ENCODE measurements at regions not wholly inside any gene's neighbourhood (a gene's known extent, or its start where the extent isn't known, plus 50 kb on each side); places are given as distances from the start of the nearest gene placed in this dataset.
A peak's percentile ranks its signal among the peaks of the same experiment; 100 is the strongest.

- no peak overlapping the region for H3K27ac Mint-ChIP-seq
- no peaks in the 10 kb centered on the region for H3K36me3 Mint-ChIP-seq
- H3K27me3 Mint-ChIP-seq: peaks cover 23% of the 10 kb centered on the region
- CTCF ChIA-PET: no interaction called here
- H3K4me3 Mint-ChIP-seq: no peak overlapping the region
- no peak for DNase-seq
- no peaks in the 10 kb centered on the region for H3K9me3 Mint-ChIP-seq
- H3K4me1 Mint-ChIP-seq: no peaks in the 10 kb centered on the region
These were observed 111.2 kb downstream of the EDN3 start for GRCh38 chr20:59411589-59411988.

- no peaks in the 10 kb centered on the region for H3K4me1 Mint-ChIP-seq
- H3K9me3 Mint-ChIP-seq: no peaks in the 10 kb centered on the region
- H3K27ac Mint-ChIP-seq: no peak overlapping the region
- CTCF ChIA-PET: interaction anchor here (1.8 kb wide), 1 partner anchor 8 kb away, joined by 5 read pairs; no protein-coding TSS in a partner anchor
- H3K27me3 Mint-ChIP-seq: peaks cover 25% of the 10 kb centered on the region
- H3K4me3 Mint-ChIP-seq: no peak overlapping the region
- DNase-seq: no peak
- H3K36me3 Mint-ChIP-seq: no peaks in the 10 kb centered on the region
These were observed 111.8 kb downstream of the EDN3 start for GRCh38 chr20:59412181-59412580.

DNA sequence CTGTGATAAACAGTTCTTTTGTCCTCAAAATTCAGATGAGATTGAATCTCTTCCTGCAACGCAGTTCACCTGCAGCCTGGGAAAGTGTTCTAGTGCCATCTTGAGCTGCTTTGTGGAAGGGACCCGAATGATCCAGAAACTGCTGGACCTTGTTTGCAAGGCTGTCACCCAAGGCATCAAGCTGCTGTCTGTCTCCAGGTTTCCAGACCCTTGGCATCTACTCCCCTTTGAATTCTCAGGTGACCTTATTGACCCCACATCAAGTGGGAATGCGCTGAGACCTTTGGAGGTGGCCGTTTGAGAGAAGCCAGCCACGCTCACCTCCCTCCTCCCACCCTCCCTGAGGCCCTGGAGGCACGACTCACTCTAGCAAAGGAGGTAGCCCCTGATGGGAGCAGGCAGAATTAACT is 112.5 kb downstream of the EDN3 start:
- Mint-ChIP-seq H3K4me3 (no peak overlapping the region), H3K27me3 (peaks cover 25% of the 10 kb centered on the region), H3K27ac (no peak overlapping the region), H3K9me3 (no peaks in the 10 kb centered on the region), H3K4me1 (no peaks in the 10 kb centered on the region), H3K36me3 (no peaks in the 10 kb centered on the region)
- no peak for DNase-seq
- CTCF ChIA-PET: interaction anchor here (1.8 kb wide), 1 partner anchor 9 kb away, joined by 5 read pairs; no protein-coding TSS in a partner anchor

- Mint-ChIP-seq H3K36me3 (no peaks in the 10 kb centered on the region), H3K4me3 (no peak overlapping the region), H3K9me3 (no peaks in the 10 kb centered on the region), H3K4me1 (no peaks in the 10 kb centered on the region), H3K27me3 (peaks cover 27% of the 10 kb centered on the region), H3K27ac (no peak overlapping the region)
- CTCF ChIA-PET: interaction anchor here (1.8 kb wide), 1 partner anchor 9 kb away, joined by 5 read pairs; no protein-coding TSS in a partner anchor
- DNase-seq: no peak
These were observed 113.0 kb downstream of the EDN3 start for GRCh38 chr20:59413326-59413865.

DNA sequence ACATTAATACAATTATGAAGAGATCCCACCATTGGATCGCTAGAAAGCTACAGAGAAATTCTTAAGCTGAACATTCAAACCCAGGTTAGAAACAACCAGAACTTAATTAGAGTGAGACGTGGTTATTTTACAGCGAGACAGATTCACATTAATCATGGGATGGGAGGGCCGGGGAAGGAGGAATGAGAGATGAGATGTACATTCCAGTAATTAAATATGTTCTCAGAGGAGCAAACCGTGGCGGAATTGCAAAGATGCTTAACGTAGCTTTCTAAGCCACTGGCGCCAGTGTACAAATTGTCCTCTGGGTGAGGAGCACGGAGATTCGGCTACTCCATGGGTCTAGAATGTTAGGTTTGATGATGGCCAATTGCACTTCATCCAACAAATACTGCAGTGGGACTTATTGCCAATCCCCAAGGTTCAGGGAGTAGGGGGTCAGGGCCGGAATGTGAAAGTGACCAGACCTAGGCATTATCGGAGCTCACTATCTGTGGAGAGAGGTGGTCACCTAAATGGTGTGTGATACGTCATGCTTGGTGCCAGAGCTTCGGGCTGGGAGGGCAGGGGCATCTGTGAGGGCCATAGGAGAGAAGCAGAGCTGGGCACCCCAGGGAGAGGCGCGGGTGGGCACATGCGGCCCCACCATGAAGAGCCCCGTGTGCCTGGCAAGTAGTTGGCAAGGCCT is 114.7 kb downstream of the EDN3 start:
- CTCF ChIA-PET: no interaction called here
- DNase-seq: no peak
- Mint-ChIP-seq H3K4me1 (no peaks in the 10 kb centered on the region), H3K9me3 (no peaks in the 10 kb centered on the region), H3K27me3 (peaks cover 39% of the 10 kb centered on the region), H3K36me3 (no peaks in the 10 kb centered on the region), H3K4me3 (no peak overlapping the region), H3K27ac (no peak overlapping the region)

- DNase-seq: no peak
- no peak overlapping the region for H3K27ac Mint-ChIP-seq
- H3K4me1 Mint-ChIP-seq: no peaks in the 10 kb centered on the region
- CTCF ChIA-PET: no interaction called here
- no peaks in the 10 kb centered on the region for H3K9me3 Mint-ChIP-seq
- H3K36me3 Mint-ChIP-seq: no peaks in the 10 kb centered on the region
- peaks cover 35% of the 10 kb centered on the region for H3K27me3 Mint-ChIP-seq
- H3K4me3 Mint-ChIP-seq: no peak overlapping the region
These were observed 116.5 kb downstream of the EDN3 start for GRCh38 chr20:59416916-59417315.

DNA sequence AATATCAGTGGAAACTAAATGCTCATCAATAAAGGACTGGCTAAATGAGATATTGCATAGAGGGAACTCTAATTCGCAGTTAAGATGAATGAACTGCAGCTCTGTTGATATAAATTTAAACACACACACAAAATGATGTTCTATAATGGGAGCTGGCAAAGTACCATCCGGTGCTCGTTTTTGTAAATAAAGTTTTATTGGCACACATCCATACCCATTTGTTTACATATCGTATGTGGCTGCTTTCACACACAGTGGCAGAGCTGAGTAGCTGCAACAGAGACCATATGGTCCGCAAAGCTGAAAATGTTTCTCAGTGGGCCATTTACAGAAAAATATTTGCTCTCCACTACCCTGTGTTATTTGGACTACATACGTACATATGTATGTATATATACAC is 120.7 kb downstream of the EDN3 start:
- CTCF ChIA-PET: interaction anchor here (1.3 kb wide), 1 partner anchor 75 kb away, joined by 3 read pairs; no protein-coding TSS in a partner anchor
- Mint-ChIP-seq H3K27me3 (peaks cover 39% of the 10 kb centered on the region), H3K4me1 (no peaks in the 10 kb centered on the region), H3K27ac (no peak overlapping the region), H3K4me3 (no peak overlapping the region), H3K36me3 (no peaks in the 10 kb centered on the region), H3K9me3 (no peaks in the 10 kb centered on the region)
- no peak for DNase-seq

- H3K27me3 Mint-ChIP-seq: peaks cover 32% of the 10 kb centered on the region
These were observed 121.7 kb downstream of the EDN3 start for GRCh38 chr20:59421920-59422637.

DNA sequence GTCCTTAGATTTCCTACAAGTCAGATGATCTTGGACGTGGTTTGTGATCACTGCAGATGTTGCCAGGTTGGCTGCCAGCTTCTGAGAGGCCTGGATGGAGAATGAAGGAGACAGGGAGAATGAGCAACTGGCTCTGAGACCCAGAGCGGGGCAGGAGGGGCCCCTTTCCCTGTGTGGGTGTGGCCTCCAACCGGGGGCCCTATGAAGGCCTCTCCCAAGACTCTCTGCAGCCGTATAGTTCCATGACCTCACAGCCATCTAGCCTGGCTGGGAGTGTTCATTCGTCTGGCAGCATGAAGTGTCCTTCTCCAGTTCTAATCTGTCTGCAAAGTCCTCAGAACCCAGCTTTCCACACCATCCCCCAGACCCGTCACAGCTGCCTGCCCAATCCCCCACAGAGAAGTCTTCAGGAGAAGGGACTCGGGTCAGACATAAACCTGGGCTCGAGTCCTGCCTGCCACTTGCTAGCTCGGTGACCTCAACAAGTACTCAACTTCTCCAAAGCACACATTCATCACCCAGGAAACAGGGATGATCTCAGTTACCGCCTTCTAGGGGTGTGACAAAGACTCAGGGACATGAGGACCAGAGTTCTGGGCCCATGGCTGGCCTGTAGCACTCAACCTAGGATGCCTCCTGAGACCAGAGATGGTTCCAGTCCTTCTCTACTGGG is 122.6 kb downstream of the EDN3 start:
- H3K36me3 Mint-ChIP-seq: no peaks in the 10 kb centered on the region
- no peak overlapping the region for H3K27ac Mint-ChIP-seq
- CTCF ChIA-PET: no interaction called here
- no peaks in the 10 kb centered on the region for H3K4me1 Mint-ChIP-seq
- no peaks in the 10 kb centered on the region for H3K9me3 Mint-ChIP-seq
- DNase-seq: no peak
- no peak overlapping the region for H3K4me3 Mint-ChIP-seq
- H3K27me3 Mint-ChIP-seq: peaks cover 25% of the 10 kb centered on the region

More at GRCh38 chr20:59421920-59422637, 121.7 kb downstream of the EDN3 start:
- Mint-ChIP-seq H3K9me3 (no peaks in the 10 kb centered on the region), H3K36me3 (no peaks in the 10 kb centered on the region), H3K27ac (no peak overlapping the region), H3K4me3 (no peak overlapping the region), H3K4me1 (no peaks in the 10 kb centered on the region)
- CTCF ChIA-PET: interaction anchor here (1.3 kb wide), 1 partner anchor 74 kb away, joined by 3 read pairs; no protein-coding TSS in a partner anchor
- DNase-seq: no peak

GRCh38 chr20:59424976-59425375 is 124.6 kb downstream of the EDN3 start:
- Mint-ChIP-seq H3K36me3 (peaks cover 2% of the 10 kb centered on the region), H3K4me1 (peaks cover 15% of the 10 kb centered on the region), H3K27ac (no peak overlapping the region), H3K9me3 (peaks cover 3% of the 10 kb centered on the region), H3K27me3 (peaks cover 9% of the 10 kb centered on the region), H3K4me3 (no peak overlapping the region)
- no peak for DNase-seq
- CTCF ChIA-PET: no interaction called here

DNA sequence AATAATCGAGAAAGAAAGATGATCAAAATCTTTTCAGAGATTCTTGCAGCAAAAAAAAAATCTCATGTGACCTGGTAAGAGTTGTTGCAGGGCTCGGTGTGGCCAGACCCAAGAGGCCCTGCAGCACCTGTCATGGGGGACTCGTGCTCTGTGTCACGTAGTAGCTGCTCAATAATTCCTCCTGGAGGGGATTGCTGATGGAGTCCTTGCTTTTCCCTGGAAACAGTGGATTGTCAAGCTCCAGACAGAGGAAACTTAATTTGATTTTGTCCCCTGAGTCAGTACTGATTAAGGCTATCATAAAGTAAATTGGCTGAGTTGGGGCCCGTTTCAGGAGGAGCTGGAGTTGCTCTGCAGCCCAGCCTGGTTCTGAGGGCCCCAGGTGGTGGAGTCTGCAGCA is 125.2 kb downstream of the EDN3 start:
- no peak for DNase-seq
- peaks cover 2% of the 10 kb centered on the region for H3K36me3 Mint-ChIP-seq
- no peak overlapping the region for H3K4me3 Mint-ChIP-seq
- CTCF ChIA-PET: interaction anchor here (0.7 to 1.3 kb wide), 2 partner anchors 30 to 200 kb away, joined by 3 read pairs; no protein-coding TSS in a partner anchor
- H3K4me1 Mint-ChIP-seq: peaks cover 15% of the 10 kb centered on the region
- H3K27ac Mint-ChIP-seq: no peak overlapping the region
- peaks cover 3% of the 10 kb centered on the region for H3K9me3 Mint-ChIP-seq
- peaks cover 9% of the 10 kb centered on the region for H3K27me3 Mint-ChIP-seq

DNA sequence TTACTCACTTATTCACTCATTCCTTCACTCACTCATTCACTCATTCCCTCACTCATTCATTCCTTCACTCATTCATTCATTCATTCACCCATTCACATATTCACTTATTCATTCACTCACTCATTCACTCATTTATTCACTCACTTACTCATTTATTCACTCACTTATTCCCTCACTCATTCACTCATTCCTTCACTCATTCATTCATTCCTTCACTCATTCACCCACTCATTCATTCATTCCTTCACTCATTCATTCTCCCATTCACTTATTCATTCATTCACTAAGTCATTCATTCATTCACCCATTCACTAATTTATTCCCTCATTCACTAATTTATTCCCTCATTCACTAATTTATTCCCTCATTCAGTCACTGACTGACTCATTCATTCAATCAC is 127.6 kb downstream of the EDN3 start:
- CTCF ChIA-PET: interaction anchor here (0.6 kb wide), 1 partner anchor 1156 kb away, joined by 3 read pairs; no protein-coding TSS in a partner anchor

DNA sequence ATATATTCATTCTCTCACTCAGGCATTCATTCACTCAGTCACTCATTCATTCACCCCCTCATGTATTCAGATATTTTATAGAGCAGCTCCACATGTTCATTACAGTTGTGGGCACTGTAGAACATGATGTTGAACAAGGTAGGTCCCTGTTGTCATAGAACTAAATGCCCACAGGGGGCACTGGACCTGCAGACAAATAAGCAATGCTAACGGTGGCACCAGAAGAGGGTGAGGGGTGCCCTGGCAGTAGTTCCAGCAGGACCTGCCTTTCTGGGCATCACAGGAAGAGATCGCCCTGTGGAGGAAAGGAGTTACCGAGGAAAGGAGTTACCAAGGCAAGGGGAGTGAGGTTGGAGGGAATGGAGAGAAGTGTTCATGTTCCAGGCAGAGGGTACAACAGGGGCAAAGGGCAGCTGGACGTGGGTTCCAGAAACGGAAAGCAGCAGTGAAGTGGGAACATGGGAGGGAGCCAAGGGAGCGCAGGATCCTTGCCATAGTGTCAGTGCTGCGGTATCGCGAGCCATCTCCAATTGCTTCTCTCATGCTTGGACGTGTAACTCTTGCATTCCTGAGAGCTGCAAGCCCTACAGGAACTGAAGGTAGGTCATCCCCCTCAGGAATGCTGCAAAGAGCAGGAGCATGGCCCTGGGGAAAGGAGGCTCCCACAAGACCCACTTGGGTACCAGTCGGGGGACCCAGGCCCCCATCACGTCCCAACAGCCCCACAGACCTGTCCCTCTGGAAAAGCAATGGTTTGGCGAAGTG is 128.2 kb downstream of the EDN3 start:
- DNase-seq: no peak
- Mint-ChIP-seq H3K27ac (peak overlapping the region; percentile 2), H3K9me3 (peaks cover 3% of the 10 kb centered on the region), H3K4me1 (peaks cover 15% of the 10 kb centered on the region), H3K36me3 (peaks cover 2% of the 10 kb centered on the region), H3K27me3 (peaks cover 9% of the 10 kb centered on the region), H3K4me3 (no peak overlapping the region)
- CTCF ChIA-PET: interaction anchor here (0.6 kb wide), 1 partner anchor 1156 kb away, joined by 3 read pairs; no protein-coding TSS in a partner anchor

More for the DNA sequence above, 127.6 kb downstream of the EDN3 start:
- Mint-ChIP-seq H3K9me3 (peaks cover 3% of the 10 kb centered on the region), H3K4me1 (peaks cover 15% of the 10 kb centered on the region), H3K4me3 (no peak overlapping the region), H3K27me3 (peaks cover 8% of the 10 kb centered on the region), H3K27ac (no peak overlapping the region), H3K36me3 (peaks cover 2% of the 10 kb centered on the region)
- DNase-seq: no peak

Data from activated naive CD4-positive, alpha-beta T cell treated with anti-CD3 and anti-CD28 coated beads, Interleukin-2, amount 10 ng/mL, durations not matched to agents 7 days and 5 days (primary cell).